ENCODE measurements at regions not wholly inside any gene's neighbourhood (a gene's known extent, or its start where the extent isn't known, plus 50 kb on each side); places are given as distances from the start of the nearest gene placed in this dataset.

- Mint-ChIP-seq H3K36me3 (ENCODE audit: low read depth) (no peaks in the 10 kb centered on the region), H3K27me3 (ENCODE audit: insufficient read depth) (no peaks in the 10 kb centered on the region), H3K4me1 (ENCODE audit: low read depth) (no peaks in the 10 kb centered on the region), H3K4me3 (no peak overlapping the region), H3K27ac (no peak overlapping the region), H3K9me3 (peaks cover 45% of the 10 kb centered on the region)
- TF ChIP-seq, protein P1, sequence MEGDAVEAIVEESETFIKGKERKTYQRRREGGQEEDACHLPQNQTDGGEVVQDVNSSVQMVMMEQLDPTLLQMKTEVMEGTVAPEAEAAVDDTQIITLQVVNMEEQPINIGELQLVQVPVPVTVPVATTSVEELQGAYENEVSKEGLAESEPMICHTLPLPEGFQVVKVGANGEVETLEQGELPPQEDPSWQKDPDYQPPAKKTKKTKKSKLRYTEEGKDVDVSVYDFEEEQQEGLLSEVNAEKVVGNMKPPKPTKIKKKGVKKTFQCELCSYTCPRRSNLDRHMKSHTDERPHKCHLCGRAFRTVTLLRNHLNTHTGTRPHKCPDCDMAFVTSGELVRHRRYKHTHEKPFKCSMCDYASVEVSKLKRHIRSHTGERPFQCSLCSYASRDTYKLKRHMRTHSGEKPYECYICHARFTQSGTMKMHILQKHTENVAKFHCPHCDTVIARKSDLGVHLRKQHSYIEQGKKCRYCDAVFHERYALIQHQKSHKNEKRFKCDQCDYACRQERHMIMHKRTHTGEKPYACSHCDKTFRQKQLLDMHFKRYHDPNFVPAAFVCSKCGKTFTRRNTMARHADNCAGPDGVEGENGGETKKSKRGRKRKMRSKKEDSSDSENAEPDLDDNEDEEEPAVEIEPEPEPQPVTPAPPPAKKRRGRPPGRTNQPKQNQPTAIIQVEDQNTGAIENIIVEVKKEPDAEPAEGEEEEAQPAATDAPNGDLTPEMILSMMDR (IDR thresholded peaks at IDR 0.05) = no peak
- no peak for DNase-seq
Observed at GRCh38 chr3:76954412-76954811, 85.5 kb upstream of the ROBO2 start.

DNA sequence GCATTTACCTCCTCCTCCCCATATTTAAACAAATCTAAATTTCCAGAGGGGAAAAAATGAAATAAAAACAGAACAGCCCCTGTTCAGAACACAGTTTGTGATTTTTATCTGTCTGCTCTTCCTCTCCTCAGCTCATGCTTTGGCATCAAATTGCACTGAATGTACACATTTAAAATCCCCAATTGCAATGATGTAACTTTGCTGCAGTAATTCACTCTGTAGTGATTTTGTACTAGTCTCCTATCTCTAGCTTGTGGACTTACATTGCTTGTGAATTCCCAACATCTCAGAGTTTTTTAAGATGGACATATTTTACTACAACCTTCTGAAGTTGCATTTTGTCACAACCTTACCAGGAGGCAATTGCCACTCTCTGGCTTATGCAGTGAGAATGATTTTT, 81.6 kb upstream of the ROBO2 start:
- Mint-ChIP-seq H3K36me3 (ENCODE audit: low read depth) (no peaks in the 10 kb centered on the region), H3K4me3 (no peak overlapping the region), H3K9me3 (peaks cover 23% of the 10 kb centered on the region; the same call in 1 of the 2 replicates), H3K27ac (no peak overlapping the region), H3K27me3 (ENCODE audit: insufficient read depth) (no peaks in the 10 kb centered on the region), H3K4me1 (ENCODE audit: low read depth) (no peaks in the 10 kb centered on the region)
- TF ChIP-seq, protein P1 (IDR thresholded peaks at IDR 0.05) = no peak
- no peak for DNase-seq

DNA sequence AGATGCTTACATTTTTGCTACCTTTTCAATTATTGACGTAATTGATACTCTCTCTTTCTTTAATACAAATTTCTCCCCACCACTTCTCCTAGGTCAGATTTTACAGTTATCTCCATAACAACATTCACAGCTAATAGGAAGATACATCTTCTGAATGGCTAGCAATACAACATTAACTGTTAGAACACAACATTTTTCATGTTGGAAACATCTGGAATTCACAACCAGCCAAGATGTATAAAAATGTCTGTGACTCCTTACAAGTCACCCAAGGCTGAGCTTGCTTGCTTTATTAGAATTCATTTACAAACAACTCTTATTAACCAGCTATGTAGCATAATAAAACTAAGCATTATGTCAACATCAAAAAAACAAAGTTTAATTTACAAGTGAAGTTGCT, 81.0 kb upstream of the ROBO2 start:
- H3K36me3 Mint-ChIP-seq (ENCODE audit: low read depth) = no peaks in the 10 kb centered on the region
- peaks cover 23% of the 10 kb centered on the region; the same call in 1 of the 2 replicates for H3K9me3 Mint-ChIP-seq
- no peak overlapping the region for H3K27ac Mint-ChIP-seq
- DNase-seq = no peak
- H3K4me3 Mint-ChIP-seq = no peak overlapping the region
- no peaks in the 10 kb centered on the region for H3K4me1 Mint-ChIP-seq (ENCODE audit: low read depth)
- TF ChIP-seq, protein P1 (IDR thresholded peaks at IDR 0.05) = no peak
- H3K27me3 Mint-ChIP-seq (ENCODE audit: insufficient read depth) = no peaks in the 10 kb centered on the region

GRCh38 chr3:76961284-76961683, 78.6 kb upstream of the ROBO2 start:
- no peak overlapping the region for H3K4me3 Mint-ChIP-seq

GRCh38 chr3:76965122-76965725, 74.7 kb upstream of the ROBO2 start:
- H3K27me3 Mint-ChIP-seq (ENCODE audit: insufficient read depth) = no peaks in the 10 kb centered on the region; the same call in none of the 2 replicates
- peaks cover 19% of the 10 kb centered on the region for H3K9me3 Mint-ChIP-seq
- no peak overlapping the region for H3K4me3 Mint-ChIP-seq
- no peak for DNase-seq
- H3K27ac Mint-ChIP-seq = no peak overlapping the region
- H3K4me1 Mint-ChIP-seq (ENCODE audit: low read depth) = no peaks in the 10 kb centered on the region
- TF ChIP-seq, protein P1 (IDR thresholded peaks at IDR 0.05) = no peak
- H3K36me3 Mint-ChIP-seq (ENCODE audit: low read depth) = no peaks in the 10 kb centered on the region

More at GRCh38 chr3:76961284-76961683, 78.6 kb upstream of the ROBO2 start:
- H3K9me3 Mint-ChIP-seq = peaks cover 28% of the 10 kb centered on the region
- TF ChIP-seq, protein P1 (IDR thresholded peaks at IDR 0.05) = no peak
- no peak for DNase-seq
- H3K4me1 Mint-ChIP-seq (ENCODE audit: low read depth) = no peaks in the 10 kb centered on the region
- H3K27me3 Mint-ChIP-seq (ENCODE audit: insufficient read depth) = no peaks in the 10 kb centered on the region; the same call in 1 of the 2 replicates
- H3K27ac Mint-ChIP-seq = no peak overlapping the region
- no peaks in the 10 kb centered on the region for H3K36me3 Mint-ChIP-seq (ENCODE audit: low read depth)

Measured in HFFc6 (cell line).